NCI-H460 (cell line): ENCODE measurements at regions not wholly inside any gene's neighbourhood (a gene's known extent, or its start where the extent isn't known, plus 50 kb on each side); places are given as distances from the start of the nearest gene placed in this dataset.
A peak's percentile ranks its signal among the peaks of the same experiment; 100 is the strongest.
"Not testable (repeated sequence)": the region's sequence is repeated elsewhere in the genome, so short reads cannot be mapped to it uniquely, and the experiment has no call there.

Experiments
- DNase-seq: peaks from one replicate; pipeline ENCODE4 v3.0.0-alpha.2; 2016; ENCODE audit warnings: low read depth; ENCODE audit errors: extremely low read depth

GRCh38 chr12:75657354-75657753 lies 145.9 kb upstream of the KRR1 start:
- not testable (repeated sequence) for DNase-seq

- peak; percentile 67 for DNase-seq
Observed at GRCh38 chr12:75656648-75657047, 145.2 kb upstream of the KRR1 start.

- no peak for DNase-seq
Observed at GRCh38 chr12:75656210-75656609, 144.8 kb upstream of the KRR1 start.

GRCh38 chr12:75655315-75655806 lies 144.0 kb upstream of the KRR1 start:
- no peak for DNase-seq

- no peak for DNase-seq
Observed at GRCh38 chr12:75651342-75651695, 139.9 kb upstream of the KRR1 start.

- DNase-seq = no peak
Observed at GRCh38 chr12:75650595-75651341, 139.4 kb upstream of the KRR1 start.

GRCh38 chr12:75650100-75650499 lies 138.7 kb upstream of the KRR1 start:
- DNase-seq = no peak

- no peak for DNase-seq
Observed at GRCh38 chr12:75648856-75649255, 137.4 kb upstream of the KRR1 start.

GRCh38 chr12:75646329-75647210 lies 135.2 kb upstream of the KRR1 start:
- DNase-seq = no peak

GRCh38 chr12:75644472-75645072 lies 133.2 kb upstream of the KRR1 start:
- no peak for DNase-seq

- DNase-seq = not testable (repeated sequence)
Observed at GRCh38 chr12:75643119-75643518, 131.7 kb upstream of the KRR1 start.

- no peak for DNase-seq
Observed at GRCh38 chr12:75642226-75642625, 130.8 kb upstream of the KRR1 start.

GRCh38 chr12:75641031-75641780 lies 129.8 kb upstream of the KRR1 start:
- no peak for DNase-seq

GRCh38 chr12:75638792-75639191 lies 127.4 kb upstream of the KRR1 start:
- no peak for DNase-seq

- no peak for DNase-seq
Observed at GRCh38 chr12:75636607-75637006, 125.2 kb upstream of the KRR1 start.

GRCh38 chr12:75635606-75636444 lies 124.4 kb upstream of the KRR1 start:
- DNase-seq = no peak

GRCh38 chr12:75634244-75635222 lies 123.1 kb upstream of the KRR1 start:
- no peak for DNase-seq

- DNase-seq = no peak
Observed at GRCh38 chr12:75633789-75634188, 122.4 kb upstream of the KRR1 start.

GRCh38 chr12:75632442-75632841 lies 121.0 kb upstream of the KRR1 start:
- DNase-seq = no peak
